A673 (cell line): ENCODE measurements at regions not wholly inside any gene's neighbourhood (a gene's known extent, or its start where the extent isn't known, plus 50 kb on each side); places are given as distances from the start of the nearest gene placed in this dataset.
A peak's percentile ranks its signal among the peaks of the same experiment; 100 is the strongest.

Experiments
- BruUV-seq: library from RNA; stranded (reverse); fragments of 400-500 nt; replicated peaks from 2 replicates; lab custom pipeline; 2021; lab: Mats Ljungman, UMichigan
- CTCF ChIA-PET: fragments of 300-600 bp; sonication (Branson Sonifier 250); formaldehyde crosslinking; loops from one replicate; lab custom pipeline; 2022; ENCODE audit warnings: antibody characterized with exemption; lab: Charles Lee
- POLR2A ChIA-PET: fragments of 300-600 bp; sonication (Branson Sonifier 250); formaldehyde crosslinking; loops from one replicate; lab custom pipeline; 2022; ENCODE audit warnings: antibody characterized with exemption; ENCODE audit not compliant: low non-redundant PET; lab: Charles Lee
- DNase-seq: peaks from one replicate; pipeline ENCODE4 v3.0.0-alpha.2; 2015; ENCODE audit warnings: low spot score
- H3K27ac ChIP-seq: fragments of 200-600 bp; sonication (generic); 2 replicates; pipeline ENCODE4 v1.5.1; 2016; ENCODE audit warnings: mixed run types, low read depth, mild to moderate bottlenecking, mixed read lengths, antibody characterized with exemption, low read length; ENCODE audit not compliant: poor library complexity, severe bottlenecking
- H3K27me3 ChIP-seq: fragments of 200-600 bp; sonication (generic); replicated peaks from 2 replicates; pipeline ENCODE4 v1.6.1; 2017; ENCODE audit warnings: mixed run types, low read depth, mild to moderate bottlenecking, mixed read lengths, antibody characterized with exemption, low read length; ENCODE audit not compliant: insufficient read depth, poor library complexity
- H3K36me3 ChIP-seq: fragments of 200-600 bp; sonication (generic); 2 replicates; pipeline ENCODE4 v1.6.1; 2016; ENCODE audit warnings: mixed run types, mild to moderate bottlenecking, mixed read lengths, antibody characterized with exemption, low read length; ENCODE audit not compliant: insufficient read depth, poor library complexity, severe bottlenecking
- H3K4me1 ChIP-seq: fragments of 200-600 bp; sonication (generic); 2 replicates; pipeline ENCODE4 v1.6.1; 2017; ENCODE audit warnings: mixed run types, mild to moderate bottlenecking, mixed read lengths, antibody characterized with exemption, low read length; ENCODE audit not compliant: insufficient read depth, poor library complexity, severe bottlenecking
- H3K4me3 ChIP-seq: fragments of 200-600 bp; sonication (generic); 2 replicates; pipeline ENCODE4 v1.5.1; 2016; ENCODE audit warnings: low read depth, mixed run types, mild to moderate bottlenecking, mixed read lengths, low read length; ENCODE audit not compliant: poor library complexity, severe bottlenecking
- H3K9me3 ChIP-seq: fragments of 200-600 bp; sonication (generic); 2 replicates; pipeline ENCODE4 v1.6.1; 2016; ENCODE audit warnings: mixed run types, low read depth, mild to moderate bottlenecking, mixed read lengths, antibody characterized with exemption, low read length; ENCODE audit not compliant: poor library complexity, severe bottlenecking
- EZH2 ChIP-seq: fragments of 200-600 bp; sonication (generic); IDR thresholded peaks from 2 replicates; pipeline ENCODE4 v1.6.1; 2017; ENCODE audit warnings: borderline replicate concordance, low read depth, mild to moderate bottlenecking, mixed read lengths, antibody characterized with exemption, low read length; ENCODE audit not compliant: poor library complexity, severe bottlenecking
- intact Hi-C: fragments of 100-400 bp; cut with micrococcal nuclease; formaldehyde crosslinking; loops from one replicate; pipeline ENCODE4 v1.10.0; 2022; ENCODE audit not compliant: unreplicated experiment
- TF ChIP-seq, protein P1 (sequence below): fragments of 300-800, 200-600 bp; sonication (generic); conservative IDR thresholded peaks from 2 replicates; pipeline ENCODE4 v1.5.1; 2017; ENCODE audit warnings: low read depth, mild to moderate bottlenecking, antibody characterized with exemption, low read length, moderate library complexity, mixed read lengths

DNA sequence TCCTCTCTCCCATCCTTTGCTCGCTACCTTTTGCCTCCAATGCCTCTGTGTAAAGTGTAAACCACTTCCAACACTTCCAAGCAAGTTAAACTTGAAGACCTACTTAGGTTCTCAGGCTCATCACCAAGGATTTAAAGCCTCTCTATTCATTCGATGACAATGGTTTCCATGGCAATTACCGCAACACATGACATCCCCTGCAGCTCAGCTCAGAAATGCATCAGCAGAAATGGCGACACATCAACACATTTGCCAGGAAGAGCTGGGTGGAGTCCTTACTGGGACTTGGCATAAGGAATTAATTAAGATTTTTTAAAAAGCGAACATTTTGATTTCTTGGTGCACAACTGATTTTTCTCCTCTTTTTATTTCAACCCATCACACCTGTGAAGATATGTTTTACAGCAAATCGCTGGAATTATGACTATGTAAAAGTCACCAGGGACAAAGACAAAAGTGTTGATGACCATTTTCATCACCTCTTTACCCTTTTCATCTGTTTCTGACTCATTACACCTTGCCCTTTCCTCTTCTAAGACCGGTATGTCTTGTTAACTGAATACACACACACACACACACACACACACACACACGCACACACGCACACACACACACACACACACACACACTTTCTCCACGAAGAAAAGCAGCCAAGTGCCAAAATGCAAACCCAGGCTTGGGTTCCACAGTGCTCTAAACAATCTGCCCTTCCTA, 453.4 kb upstream of the CELF2 start:
- intact Hi-C loops = no loop called here
- no peaks in the 10 kb centered on the region for H3K4me1 ChIP-seq
- no peaks in the 10 kb centered on the region for H3K27me3 ChIP-seq
- DNase-seq = peak; percentile 12
- BruUV-seq = no TSS peak
- TF ChIP-seq EZH2 = no peak
- TF ChIP-seq, protein P1, sequence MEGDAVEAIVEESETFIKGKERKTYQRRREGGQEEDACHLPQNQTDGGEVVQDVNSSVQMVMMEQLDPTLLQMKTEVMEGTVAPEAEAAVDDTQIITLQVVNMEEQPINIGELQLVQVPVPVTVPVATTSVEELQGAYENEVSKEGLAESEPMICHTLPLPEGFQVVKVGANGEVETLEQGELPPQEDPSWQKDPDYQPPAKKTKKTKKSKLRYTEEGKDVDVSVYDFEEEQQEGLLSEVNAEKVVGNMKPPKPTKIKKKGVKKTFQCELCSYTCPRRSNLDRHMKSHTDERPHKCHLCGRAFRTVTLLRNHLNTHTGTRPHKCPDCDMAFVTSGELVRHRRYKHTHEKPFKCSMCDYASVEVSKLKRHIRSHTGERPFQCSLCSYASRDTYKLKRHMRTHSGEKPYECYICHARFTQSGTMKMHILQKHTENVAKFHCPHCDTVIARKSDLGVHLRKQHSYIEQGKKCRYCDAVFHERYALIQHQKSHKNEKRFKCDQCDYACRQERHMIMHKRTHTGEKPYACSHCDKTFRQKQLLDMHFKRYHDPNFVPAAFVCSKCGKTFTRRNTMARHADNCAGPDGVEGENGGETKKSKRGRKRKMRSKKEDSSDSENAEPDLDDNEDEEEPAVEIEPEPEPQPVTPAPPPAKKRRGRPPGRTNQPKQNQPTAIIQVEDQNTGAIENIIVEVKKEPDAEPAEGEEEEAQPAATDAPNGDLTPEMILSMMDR = no peak
- no peaks in the 10 kb centered on the region for H3K9me3 ChIP-seq
- no peak overlapping the region for H3K4me3 ChIP-seq
- no peaks in the 10 kb centered on the region for H3K36me3 ChIP-seq
- no peak overlapping the region for H3K27ac ChIP-seq
- ChIA-PET CTCF (no interaction called here), POLR2A (no interaction called here)

DNA sequence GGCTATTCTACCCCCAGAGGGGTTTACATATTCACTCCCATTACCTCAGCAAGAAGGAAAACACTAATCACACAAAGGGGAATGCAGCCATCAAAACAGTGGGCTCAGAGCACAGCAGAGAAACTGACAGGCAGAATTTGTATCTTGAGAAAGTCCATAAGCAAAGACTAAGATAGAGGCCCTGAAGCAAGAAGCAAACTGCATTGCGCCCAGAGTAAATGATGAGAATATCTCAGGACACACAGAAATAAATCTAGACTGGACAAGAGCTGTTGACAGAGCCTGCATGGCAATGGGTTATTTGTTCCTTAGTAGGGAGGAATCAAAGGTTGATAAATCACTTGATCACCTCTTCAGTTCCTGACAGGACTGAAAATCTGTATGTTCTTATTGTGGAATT, 440.7 kb upstream of the CELF2 start:
- Histone ChIP-seq H3K27me3 (no peaks in the 10 kb centered on the region), H3K4me1 (no peaks in the 10 kb centered on the region), H3K27ac (no peak overlapping the region), H3K4me3 (no peak overlapping the region), H3K9me3 (no peaks in the 10 kb centered on the region), H3K36me3 (no peaks in the 10 kb centered on the region)
- no TSS peak for BruUV-seq
- POLR2A ChIA-PET = no interaction called here
- DNase-seq = no peak
- intact Hi-C loops = no loop called here
- CTCF ChIA-PET = no interaction called here
- TF ChIP-seq EZH2 = no peak
- TF ChIP-seq, protein P1 = no peak

DNA sequence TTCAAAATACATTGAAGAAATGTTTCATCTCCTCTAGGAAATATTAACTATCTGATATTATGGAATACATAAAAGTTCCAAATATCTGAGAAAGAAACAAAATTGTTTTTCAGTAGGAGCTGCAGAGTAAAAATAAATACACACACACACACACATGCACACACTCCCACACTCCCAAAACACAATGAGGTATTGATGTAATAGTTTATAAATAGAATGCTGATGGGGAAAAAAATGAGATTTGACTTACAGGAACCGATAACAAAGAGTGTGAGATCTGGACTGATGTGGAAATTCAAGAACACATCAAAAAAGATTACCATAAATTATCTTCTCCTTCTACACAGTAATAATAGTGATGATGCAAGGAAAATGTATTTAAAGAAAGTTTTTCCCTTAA, 438.0 kb upstream of the CELF2 start:
- Histone ChIP-seq H3K9me3 (no peaks in the 10 kb centered on the region), H3K4me1 (no peaks in the 10 kb centered on the region), H3K27me3 (no peaks in the 10 kb centered on the region), H3K27ac (no peak overlapping the region), H3K36me3 (no peaks in the 10 kb centered on the region), H3K4me3 (no peak overlapping the region)
- intact Hi-C loops = no loop called here
- BruUV-seq = no TSS peak
- DNase-seq = no peak
- TF ChIP-seq, protein P1 = no peak
- TF ChIP-seq EZH2 = no peak
- CTCF ChIA-PET = no interaction called here
- POLR2A ChIA-PET = no interaction called here
